Hematopoietic multipotent progenitor cell treated with erythropoietin and hydrocortisone succinate and interleukin-3 and kit ligand, for 4 days (in vitro differentiated cells): ENCODE measurements at regions not wholly inside any gene's neighbourhood (a gene's known extent, or its start where the extent isn't known, plus 50 kb on each side); places are given as distances from the start of the nearest gene placed in this dataset.
"Not testable (repeated sequence)": the region's sequence is repeated elsewhere in the genome, so short reads cannot be mapped to it uniquely, and the experiment has no call there.

Source experiments
- DNase-seq: peaks from one replicate; pipeline ENCODE4 v3.0.0-alpha.2; 2015

DNA sequence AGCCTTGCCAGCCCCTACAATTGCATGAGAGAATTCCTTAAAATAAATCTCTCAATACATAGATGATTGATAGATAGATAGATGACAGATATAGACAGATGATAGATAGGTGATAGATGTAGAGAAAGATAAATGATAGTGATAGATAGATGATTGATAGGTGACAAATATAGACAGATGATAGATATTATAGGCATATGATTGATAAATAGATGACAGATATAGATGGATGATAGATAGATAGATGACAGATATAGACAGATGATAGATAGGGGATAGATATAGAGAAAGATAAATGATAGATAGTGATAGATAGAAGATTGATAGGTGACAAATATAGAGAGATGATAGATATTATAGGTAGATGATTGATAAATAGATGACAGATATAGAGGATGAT, 564.6 kb downstream of the ETS1 start:
- no peak for DNase-seq

DNA sequence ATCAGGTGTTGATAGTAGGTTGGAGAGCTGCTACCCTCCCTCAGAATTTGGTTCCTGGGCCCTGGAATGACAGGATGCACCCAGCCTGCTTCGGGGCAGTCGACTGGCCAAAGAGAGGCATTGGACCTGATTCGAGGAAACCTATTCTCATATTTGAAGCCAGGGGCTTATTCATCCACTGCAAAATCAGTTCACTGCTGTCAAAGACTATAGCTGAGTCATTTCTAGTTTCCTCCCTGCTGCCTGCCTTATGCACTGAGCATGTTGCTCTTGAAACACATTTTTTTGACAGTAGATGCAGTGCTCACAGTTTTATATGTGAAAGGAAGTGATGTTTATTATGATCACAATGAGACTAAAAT, 565.4 kb downstream of the ETS1 start:
- DNase-seq, result no peak

DNA sequence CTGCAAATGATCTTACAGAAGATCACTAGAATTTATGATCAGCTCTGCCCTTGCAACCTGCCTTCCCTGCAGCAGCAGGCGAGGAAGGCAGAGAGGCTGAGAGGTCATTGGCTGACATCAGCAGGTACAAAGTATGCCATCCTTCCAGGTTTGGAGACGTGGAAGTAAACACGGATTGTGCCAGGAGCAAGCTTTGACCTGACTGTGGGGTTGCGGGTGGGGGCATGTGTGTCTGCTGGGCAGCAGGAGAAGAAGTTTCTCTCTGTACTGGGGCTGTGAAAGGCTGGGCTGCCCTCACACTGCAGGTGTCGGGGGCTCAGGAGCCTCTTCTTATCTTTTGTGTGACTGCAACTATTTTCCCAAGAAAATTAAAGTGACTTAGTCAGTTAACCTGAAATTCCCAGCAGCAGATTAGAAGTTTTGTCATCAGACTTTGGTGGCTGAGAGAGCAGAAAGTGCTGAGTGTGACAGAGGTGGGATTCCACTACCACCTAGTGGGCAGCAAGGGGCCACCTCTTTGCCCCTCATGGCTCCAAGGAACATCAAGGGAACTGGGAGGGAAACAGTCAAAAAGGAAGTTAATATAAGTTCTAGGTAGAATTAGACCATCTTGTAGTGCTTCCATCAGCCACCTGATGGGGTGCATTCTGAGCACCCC, 565.9 kb downstream of the ETS1 start:
- DNase-seq, result peak; percentile 31

DNA sequence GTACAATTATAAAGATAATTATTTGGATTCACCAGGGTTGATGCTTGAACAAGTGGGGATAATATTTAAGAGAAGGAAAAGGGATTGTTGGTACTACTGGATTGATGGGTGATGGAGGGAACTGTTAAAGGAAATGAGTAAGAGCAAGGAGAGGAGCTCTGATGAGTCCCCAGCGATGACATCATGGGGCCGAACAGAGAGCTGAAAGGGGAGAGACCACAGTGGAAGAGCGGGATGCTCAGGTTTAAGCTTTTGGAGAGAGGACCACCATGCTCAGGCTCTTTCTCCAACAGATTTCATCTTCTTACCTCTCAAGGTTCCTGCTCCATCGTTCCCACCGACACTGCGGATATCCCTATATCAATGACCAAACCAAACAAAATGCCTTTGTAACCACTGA, 568.7 kb downstream of the ETS1 start:
- DNase-seq, result no peak

DNA sequence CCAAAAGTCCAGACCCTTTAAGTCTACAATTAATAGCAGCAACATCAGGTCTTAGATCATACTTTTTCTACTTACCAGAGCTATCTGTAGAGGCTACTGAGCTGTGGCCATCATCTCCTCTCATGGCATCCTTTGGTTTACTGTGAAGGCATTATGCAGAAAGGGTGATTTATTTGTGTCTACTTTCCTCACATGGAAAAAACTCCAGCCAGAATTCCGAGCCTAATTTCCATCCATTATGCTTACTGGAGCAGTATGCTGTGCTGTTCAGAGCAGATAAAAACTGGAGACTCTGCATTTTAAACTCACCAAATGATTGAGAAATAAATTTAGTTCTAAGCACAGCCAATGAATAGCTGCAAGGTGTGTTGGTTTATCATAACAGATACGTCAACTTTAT, 581.8 kb downstream of the ETS1 start:
- no peak for DNase-seq

DNA sequence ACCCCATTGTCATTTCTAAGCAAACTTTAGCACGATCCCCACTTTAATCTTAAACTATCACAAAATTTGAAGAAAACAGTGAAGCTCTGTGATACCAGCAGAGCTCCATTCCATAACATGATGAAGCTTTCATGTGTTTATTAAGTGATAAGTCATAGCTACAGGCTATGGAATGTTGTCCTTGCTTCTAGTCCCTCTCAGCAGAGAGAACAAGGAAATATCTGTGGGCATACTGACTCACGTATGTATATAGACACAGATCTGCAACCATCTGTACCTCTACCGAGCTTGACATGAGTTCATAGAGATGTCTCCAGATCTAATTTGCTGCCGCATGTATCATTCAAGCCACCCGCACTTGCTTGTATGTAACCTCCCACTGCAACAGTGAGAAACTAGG, 588.9 kb downstream of the ETS1 start:
- no peak for DNase-seq

DNA sequence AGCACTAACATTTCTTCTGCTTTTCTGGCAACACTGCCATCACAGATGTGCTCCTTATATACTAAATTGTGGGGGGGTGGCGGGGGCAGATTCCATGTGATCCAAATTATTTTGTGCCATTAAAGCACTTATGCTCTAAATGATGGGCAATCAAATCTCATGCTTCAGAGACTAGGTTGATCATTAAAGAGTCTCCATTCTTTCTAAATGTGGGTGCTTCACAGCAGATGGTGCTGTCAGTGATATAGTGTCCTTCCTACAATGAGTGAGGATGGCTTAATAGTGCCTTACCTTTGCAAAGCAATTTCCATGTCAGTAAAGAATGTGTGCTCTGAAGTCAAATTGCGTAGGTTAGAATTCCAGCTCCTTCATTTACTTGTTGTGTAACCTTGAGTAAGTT, 589.8 kb downstream of the ETS1 start:
- no peak for DNase-seq

DNA sequence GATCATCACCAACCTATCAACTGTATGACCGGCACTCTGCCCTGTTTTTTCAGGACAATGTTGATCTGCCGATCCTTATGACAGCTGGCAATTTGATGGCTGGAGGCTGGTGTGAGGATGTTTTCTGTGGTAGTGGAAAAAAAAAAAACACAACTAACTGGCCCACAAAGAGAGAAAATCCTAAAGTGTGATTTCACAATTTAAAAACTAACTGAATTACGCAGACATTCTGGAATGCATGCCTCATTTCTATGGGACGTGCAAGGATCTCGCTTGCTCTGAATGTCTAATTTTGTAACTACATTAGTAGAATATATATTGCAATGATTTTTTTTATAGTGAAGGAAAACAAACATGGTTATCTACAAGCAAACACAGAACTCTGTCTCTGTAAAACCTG, 590.5 kb downstream of the ETS1 start:
- no peak for DNase-seq

DNA sequence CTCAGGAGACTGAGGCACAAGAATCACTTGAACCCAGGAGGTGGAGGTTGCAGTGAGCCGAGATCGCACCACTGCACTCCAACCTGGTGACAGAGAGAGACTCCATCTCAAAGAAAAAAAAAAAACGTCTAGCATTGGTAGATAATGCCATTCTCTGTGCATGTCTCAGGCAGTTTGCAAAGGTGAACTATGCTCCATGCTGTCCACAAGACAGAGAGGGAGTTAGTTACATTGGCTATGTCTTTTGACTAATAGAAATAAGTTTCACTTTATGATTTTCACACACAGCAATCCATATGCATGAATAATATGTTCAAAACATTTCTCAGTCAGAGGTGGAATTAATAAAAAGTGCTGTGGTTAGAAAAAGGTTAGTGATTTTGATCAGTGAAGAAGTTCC, 591.4 kb downstream of the ETS1 start:
- no peak for DNase-seq

DNA sequence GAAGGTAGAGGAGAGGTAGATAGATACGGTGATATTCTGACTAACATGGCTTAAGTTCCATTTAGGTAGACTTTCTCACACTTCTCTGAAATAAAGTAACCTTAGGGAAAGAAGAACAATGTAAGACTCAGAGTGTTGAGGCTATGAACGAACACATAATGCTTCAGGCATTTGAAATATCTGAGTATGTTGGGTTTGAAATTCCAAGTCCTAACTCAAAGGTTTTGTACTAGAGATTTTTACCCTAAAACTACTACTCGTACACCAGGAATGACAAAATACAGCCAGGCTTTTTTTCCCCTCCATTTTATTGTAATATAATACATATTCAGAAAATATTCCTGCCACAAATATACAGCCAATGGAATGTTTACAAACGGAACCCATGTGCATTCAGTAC, 592.6 kb downstream of the ETS1 start:
- DNase-seq, result no peak

DNA sequence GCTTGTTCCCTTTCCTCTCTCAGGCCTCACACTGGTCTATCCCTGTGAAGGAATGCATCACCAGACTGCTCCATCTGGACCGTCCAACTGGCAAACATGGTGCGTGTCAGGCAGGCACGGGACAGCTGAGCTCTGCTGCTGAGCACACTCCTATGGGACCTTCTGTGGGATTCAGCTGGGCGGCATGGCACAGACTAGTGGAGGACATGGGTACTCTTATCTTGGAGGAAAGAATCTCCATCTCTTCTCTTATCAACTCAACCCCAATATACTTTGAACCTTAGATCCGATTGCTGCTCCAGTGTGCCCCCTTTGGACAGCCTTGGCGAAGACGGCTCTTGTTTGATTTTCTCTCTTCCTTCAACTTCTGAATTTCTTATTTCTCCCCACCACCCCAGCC, 593.6 kb downstream of the ETS1 start:
- DNase-seq, result peak; percentile 1

DNA sequence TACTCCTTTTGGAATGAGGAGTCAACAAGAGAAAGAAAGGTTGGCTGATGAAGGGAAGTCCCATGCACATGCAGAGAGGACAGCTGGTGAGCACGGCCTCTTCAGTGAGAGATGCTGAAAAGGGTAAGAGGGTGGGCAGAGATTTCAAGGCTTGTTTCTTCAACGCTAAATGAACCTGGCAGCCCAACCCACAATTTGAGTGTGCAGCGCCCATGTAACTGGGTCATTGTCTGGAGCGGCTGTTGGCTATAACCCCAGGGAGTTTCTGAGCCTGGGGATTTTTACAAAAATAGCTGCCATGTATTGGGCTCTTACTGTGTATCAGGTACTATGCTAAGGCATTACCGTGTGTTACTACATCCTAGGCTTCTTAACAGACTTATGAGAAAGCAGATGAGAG, 594.1 kb downstream of the ETS1 start:
- DNase-seq, result no peak

DNA sequence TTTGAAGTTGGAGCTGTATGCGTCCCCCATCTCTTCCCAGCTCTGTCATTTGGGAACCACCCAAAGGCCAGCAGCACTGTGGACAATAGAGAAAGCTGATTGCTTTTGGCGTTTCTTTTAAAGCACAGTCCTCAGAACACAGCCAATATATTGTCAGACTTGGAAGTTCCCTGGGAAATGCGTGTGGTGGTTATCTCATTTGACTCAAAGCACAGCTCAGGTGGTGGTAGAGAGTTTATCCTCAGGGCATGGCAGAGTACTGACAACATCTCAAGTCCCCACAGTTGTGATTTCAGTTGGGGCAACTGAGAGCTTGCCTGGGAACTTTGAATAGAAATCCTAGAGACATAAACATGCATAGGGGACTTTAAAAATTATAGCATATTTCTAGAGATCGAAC, 601.3 kb downstream of the ETS1 start:
- DNase-seq, result no peak

DNA sequence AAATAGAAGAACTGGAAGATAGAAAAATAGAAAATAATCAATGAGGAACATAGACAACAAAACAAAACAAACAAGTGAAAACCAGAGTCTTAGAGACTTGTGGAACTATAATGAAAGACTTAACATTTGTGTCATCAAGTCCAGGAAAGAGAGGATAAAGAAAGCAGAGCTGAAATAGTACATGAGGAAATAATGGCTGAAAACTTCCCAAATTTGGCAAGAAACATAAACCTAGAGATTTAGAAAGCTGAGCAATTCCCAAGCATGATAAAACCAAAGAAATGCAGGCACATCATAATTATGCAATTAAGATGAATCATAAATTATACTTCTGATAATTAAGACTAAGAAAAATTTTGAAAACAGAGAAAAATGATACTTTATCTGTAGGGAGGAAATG, 614.5 kb downstream of the ETS1 start:
- DNase-seq, result no peak

DNA sequence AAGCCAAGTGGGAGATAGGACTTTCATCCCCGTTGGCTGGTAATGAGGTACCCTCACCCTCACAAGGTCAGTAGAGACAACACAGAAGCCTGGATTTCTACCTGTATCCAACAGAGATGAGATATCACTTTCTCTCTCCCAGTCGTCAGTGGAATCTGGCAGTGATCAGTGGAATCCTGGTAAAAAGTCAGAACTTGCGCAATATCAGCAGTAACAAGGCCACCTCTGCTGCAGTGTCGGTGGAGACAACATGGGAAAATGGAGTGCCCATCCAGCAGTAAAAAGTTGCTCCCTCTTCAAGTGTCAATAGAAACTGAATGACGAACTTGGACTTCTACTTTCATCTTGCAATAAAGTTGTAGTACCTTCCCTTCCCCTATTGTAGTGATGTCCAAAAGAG, 615.9 kb downstream of the ETS1 start:
- DNase-seq, result no peak

DNA sequence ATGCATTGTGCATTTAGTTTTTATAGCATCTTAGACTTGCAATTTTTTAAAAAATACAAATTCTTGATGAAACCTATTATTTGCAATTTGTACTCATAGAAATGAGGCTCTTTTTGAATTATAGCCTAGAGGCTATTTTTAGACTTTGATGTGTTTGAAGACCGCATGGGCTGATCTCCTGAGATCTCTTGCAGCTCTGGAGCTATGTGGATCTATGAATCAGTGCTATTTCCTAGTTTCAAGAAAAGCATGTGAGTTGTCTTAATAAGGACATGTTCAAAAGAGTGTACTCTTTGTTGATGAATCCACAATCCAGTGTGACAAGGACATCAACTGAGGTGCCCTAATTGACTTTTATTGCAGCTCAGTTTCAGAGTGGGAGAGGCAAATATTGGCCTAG, 620.5 kb downstream of the ETS1 start:
- DNase-seq, result no peak

DNA sequence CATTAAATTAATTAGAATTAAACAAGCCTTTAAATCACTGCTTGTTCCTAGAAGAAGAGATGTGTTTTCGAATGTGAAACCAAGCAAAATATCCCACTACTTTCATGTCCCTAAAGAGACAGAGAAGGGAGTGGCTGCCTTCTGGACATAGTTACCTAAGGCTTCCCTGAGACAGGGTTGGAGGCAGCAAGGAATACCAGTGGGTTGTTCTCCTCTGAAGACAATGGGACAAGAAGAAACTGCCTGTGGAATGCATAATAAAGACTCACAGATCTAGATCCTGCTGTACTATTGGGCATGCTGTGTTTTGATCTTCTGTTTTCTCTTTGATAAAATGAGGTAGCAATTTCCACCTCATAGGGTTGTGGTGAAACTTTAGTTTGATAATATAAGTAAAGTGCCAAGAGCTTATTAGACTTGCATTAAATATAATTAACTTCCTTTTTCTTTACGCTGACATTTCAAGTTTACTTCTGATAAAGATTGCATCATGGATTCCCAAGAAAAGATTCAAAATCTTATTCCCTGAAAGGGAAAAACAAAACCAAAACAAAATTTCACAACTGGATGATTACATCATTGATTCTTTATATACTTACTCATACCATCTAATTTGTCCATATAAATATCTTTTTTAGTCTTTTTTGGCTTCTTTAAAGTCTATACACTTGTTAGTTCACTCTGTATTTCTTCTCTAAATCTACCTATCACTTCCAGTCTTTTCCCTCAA, 621.3 kb downstream of the ETS1 start:
- DNase-seq, result peak; percentile 27

DNA sequence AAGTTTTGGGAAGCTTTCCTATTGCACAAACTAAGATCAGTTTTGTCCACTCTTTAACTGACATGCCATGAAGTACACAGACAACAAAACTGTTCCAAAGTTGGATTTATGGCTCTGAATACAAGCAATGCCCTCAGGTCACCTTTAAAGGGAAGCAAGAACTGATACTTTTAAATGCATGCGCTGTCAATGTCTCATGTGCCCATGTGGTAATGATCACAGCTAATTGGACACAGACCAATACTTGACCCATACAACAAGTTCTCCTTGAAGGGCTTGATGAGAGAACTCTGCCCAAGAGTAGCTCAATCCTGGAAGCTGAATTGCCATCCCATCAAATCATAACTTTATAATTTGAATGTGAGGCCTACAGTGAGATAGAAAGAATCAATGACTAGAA, 624.9 kb downstream of the ETS1 start:
- DNase-seq, result no peak

DNA sequence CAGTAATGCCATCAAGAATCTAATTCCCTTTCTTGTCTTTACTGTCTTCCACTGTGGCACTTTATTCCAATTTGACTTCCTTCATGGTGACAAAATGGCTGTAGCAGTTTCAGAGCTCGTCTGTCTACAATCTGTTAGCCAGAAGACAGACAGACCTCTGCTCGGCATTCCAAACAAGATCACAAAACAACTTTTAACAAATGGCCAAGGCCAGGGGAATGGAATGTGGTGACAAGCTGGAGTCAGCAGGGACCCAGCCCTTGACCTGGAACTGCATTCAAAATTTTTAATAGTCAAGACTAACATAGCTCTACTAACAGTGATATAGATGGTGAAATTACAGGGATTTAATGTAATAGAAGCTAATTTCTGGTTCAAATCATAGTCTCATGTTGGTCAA, 637.2 kb downstream of the ETS1 start:
- no peak for DNase-seq

DNA sequence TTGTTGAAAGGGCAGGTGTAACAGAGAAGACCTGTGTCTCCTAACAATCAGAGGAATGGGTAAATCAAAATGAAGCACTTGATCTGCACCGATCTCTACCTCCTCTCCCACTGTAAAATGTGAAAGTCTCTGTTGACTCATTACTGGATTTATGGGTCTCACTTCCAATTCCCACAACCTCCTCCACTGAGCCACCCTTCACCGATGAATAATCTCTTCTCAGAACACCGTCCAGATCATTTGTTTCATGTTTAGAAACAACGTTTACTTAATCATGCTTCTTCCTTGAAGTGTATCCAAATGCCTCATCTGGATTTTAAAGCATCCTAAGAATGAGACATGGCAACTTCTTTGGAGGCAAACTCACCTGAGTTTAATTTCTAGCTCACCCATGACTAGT, 643.6 kb downstream of the ETS1 start:
- DNase-seq, result no peak

DNA sequence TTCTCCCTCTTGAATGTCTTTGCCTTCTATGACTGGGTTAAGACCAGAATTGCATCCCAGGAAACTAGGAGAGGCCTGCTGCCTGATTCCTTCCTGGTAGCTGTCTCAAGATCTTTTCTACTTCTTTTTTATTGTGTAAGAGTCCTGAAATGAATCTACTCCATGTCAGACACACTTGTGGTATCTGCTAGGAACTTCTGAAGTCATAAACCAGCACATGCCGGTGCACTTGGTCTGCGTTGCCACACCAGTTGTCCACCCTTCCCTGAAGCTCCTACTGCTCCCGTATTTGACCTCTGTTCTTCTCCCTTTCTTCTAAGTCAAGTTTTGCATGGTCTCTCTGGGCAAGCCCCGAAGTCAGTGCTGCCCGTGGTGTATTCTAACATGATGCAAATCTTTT, 644.2 kb downstream of the ETS1 start:
- DNase-seq, result no peak

DNA sequence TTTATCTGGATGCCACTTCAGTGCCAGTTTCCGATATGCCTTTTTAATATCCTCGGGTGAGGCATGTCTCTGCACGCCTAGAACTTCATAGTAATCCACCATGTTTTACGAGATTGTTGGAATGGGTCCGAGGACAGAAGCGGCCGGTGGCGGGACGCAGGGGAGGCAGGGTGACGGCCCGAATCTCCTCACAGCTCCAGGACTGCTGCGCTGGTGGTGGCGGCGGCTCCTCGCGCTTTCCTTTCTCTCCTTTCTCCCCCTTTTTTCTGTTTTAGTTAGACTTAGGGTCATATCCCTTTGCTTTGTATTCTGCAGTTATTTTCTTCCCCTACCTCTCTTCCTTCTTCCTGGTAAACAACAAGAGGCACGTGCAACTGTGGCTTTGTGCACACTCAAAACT, 645.8 kb downstream of the ETS1 start:
- not testable (repeated sequence) for DNase-seq

DNA sequence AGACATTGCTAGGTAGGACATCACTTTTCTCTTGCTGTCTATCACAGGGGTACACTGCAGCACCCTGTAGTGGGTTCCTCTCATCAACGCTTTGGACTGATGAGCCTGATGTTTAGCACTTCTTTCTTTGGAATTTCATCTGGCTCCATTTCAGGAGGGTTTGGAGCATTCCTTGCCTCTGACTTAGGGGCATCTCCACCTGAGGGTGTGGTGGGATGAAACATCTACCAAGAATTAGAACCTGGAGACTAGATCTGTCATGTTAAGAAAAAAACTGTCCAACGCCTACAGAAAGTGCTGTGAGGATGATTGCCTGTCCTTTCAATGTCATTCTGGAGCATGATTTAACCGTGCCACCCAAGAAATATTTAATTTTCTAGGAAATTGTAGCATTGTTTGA, 648.4 kb downstream of the ETS1 start:
- no peak for DNase-seq

DNA sequence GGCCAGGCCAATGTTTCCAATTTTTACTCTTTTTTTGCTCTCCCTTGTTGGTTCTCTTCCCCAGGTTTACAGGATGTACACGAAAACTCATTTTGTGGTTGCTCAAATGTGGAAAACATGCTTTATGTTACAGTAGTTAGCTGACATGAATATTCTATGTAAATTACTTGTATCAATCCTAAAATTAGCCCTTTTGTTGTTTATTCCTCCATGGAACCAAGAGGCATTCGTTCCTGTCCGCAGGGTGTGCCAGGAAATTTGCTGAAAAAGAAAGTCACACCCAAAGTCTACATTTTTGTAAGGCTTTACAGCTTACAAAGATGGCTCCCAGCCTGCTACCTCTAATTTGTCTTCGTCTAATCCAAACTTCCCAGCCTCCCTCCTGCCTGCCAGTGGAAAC, 652.3 kb downstream of the ETS1 start:
- DNase-seq, result no peak

DNA sequence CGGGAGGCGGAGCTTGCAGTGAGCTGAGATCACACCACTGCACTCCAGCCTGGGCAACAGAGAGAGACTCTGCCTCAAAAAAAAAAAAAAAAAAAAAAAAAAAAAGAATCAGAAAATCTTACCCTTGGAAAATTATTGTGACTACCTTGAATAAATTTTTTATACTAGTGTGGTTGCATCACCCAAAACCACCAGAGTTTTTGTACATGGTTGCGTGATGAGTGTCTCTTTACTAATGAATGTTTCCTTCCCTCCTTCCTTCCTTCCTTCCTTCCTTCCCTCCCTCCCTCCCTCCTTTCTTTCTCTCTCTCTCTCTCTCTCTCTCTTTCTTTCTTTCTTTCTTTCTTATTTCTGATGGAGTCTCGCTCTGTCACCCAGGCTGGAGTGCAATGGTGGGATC, 653.4 kb downstream of the ETS1 start:
- not testable (repeated sequence) for DNase-seq
